H1 (cell line): ENCODE measurements at regions not wholly inside any gene's neighbourhood (a gene's known extent, or its start where the extent isn't known, plus 50 kb on each side); places are given as distances from the start of the nearest gene placed in this dataset.

Experiments
- EZH2 ChIP-seq: fragments of 200-600 bp; sonication (generic); IDR thresholded peaks from 2 replicates; pipeline ENCODE4 v1.7.1; 2012; ENCODE audit warnings: low read depth, mild to moderate bottlenecking, moderate library complexity, low read length, inconsistent platforms; ENCODE audit not compliant: severe bottlenecking
- RAD21 ChIP-seq, 2 experiments: IDR thresholded peaks in 1 of 2; conservative IDR thresholded peaks in 1 of 2; 2 replicates each; pipeline ENCODE4 v1.6.1; 2011; ENCODE audit warnings: low read depth in 2 of 2, low read length in 2 of 2, improper control_type of control experiment in 1 of 2, inconsistent platforms in 1 of 2, mild to moderate bottlenecking in 1 of 2, moderate library complexity in 1 of 2

DNA sequence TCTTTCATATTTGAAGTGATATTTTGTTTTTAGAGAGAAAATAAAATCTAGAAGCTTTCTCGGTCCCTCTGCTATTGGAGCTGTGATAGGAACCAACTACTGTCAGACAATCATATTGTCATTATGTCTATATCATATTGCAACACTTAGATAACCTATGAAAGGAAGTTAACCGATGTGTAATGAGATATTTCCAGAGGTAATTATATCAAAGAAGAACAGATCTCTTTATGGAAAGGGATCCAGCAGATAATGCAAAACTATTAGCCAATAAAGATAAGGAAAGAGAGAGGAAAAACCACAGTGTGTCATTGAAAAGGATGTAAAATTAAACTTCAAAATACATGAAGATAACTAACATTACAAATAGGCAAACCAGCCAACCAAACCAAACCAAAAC lies 529.1 kb upstream of the CCDC54 start:
- no peak for TF ChIP-seq EZH2
- TF ChIP-seq RAD21 (IDR thresholded peaks at IDR 0.05 in 1 of 2, conservative IDR thresholded peaks at IDR 0.05 in 1 of 2; ENCODE audit: low read depth in 2 of 2, low read length in 2 of 2): no peak
